ENCODE measurements at regions not wholly inside any gene's neighbourhood (a gene's known extent, or its start where the extent isn't known, plus 50 kb on each side); places are given as distances from the start of the nearest gene placed in this dataset.
A peak's percentile ranks its signal among the peaks of the same experiment; 100 is the strongest.
"Not testable (repeated sequence)": the region's sequence is repeated elsewhere in the genome, so short reads cannot be mapped to it uniquely, and the experiment has no call there.

DNA sequence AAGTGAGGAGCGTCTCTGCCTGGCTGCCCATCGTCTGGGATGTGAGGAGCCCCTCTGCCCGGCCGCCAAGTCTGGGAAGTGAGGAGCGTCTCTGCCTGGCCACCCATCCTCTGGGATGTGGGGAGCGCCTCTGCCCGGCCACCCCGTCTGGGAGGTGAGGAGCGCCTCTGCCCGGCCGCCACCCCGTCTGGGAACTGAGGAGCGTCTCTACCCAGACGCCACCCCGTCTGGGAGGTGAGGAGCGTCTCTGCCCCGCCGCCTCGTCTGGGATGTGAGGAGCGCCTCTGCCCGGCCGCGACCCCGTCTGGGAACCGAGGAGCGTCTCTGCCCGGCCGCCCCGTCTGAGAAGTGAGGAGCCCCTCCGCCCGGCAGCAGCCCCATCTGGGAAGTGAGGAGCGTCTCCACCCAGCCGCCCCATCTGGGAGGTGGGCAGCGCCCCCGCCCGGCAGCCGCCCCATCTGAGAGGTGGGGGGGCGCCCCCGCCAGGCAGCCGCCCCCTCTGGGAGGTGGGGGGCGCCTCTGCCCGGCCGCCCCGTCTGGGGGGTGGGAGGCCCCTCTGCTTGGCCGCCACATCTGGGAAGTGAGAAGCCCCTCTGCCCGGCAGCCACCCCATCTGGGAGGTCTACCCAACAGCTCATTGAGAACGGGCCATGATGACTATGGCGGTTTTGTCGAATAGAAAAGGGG lies 228.4 kb downstream of the CAAP1 start:
- not testable (repeated sequence) for DNase-seq

DNA sequence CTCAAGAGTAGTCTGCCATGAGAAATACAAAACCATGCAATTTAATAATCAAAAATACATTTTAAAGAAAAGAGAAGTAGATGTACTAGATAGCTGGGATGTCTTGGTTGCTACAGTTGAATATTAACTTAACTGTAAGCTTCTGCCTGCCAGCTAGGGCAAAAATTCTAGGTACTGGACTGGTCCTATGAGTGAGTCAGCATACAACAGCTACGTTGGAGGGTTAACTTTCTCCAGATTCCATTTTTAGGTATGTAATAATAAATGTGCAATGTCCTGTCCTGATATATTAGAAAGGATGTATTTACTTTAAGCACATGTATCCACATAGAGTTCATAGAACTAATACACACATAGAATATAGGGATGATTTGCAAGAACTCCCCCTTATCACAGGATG lies 230.1 kb downstream of the CAAP1 start:
- no peak for DNase-seq

DNA sequence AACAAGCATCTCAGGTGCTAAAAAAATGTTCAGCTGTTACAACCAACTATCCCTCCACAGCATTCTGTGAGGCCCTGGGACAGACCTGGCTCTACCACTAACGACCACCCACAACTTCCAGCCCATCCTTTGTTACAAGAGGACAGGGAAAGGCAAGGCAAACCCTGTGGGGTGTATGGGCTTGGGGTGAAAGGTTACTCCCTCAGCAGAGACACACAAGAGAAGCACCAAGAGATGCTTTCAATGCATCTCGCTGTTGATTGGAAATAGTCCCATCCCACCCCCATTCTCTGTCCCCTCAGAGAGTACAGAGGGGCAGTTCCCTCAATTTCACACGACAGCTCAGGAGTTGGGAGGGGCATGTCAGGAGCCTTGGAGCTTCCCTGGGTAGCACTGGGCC lies 234.1 kb downstream of the CAAP1 start:
- DNase-seq: no peak

DNA sequence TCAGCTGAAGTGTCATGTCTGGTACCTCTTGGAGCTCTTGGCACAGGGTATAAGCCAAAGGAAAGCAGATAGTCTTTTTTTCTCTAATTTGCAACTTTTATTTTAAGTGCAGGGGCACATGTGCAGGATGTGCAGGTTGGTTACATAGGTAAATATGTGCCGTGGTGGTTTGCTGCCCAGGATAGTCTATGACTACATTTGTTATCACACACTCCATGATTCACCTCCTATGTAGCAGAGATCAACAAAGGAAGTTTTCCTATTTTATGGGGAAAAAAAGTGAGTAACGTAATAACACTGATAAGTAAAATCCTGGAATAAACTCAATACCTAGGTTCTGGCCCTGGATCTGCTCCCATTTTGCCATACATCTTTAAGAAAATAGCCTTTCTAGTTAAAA lies 234.6 kb downstream of the CAAP1 start:
- DNase-seq: no peak

DNA sequence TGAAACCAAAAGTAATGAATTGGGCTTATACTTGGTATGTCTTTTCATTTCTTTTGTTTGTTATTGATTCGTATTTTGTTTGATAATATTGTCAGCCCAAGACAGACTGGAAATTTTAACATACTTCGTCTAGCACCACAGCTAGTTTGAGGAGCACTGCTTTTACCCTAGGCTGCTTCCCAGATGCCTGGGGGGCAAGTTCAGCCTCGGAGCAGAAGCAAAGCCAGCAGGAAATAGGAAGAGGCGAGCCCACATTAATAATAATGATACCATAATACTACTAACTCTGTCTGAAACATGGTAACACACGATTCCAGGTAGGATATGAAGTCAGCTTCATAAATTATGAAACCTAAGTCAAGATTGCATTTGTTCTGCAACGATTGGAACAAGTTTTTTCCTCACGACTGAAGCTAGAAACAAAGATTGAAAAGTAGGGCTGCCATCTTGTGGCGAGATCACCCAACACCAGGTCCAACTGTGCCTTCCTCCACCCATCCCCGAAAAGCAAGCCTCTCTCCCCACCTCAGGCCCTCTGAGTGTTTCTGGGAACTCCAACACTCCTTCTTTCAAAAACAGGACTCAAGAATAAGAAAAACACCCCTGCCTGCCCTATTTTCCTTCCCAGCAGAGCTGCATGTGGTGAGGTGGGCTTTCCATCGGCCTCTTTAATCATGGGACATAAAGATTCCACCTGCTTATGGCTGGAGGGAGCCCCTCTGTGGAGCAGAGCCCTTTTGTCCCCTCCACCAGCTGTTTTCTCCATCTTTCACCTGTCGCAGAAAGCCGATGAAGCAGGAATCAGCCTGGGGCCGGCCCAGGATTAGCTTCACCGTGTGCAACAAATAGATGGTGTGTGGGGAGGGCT lies 236.4 kb downstream of the CAAP1 start:
- peak; percentile 77 for DNase-seq

DNA sequence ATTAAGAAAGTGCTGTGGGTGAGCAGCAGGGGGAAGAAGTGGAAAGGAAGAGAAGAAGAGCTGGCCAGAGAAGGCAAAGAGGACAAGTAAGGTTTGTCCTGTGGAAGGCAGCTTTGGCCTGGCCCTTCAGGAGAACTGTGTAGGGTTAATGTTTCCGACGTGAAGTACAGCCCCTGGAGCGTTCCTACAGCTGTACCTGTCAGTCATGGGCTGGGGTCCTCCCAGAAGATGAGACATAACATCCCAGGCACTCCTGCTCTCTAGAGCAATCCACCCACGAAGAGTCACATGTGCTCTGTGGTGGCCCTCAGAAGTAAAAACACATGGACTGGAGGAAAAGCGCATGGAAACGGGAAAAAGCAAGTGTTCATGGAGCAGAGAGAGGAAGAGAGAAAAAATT lies 237.4 kb downstream of the CAAP1 start:
- no peak for DNase-seq

DNA sequence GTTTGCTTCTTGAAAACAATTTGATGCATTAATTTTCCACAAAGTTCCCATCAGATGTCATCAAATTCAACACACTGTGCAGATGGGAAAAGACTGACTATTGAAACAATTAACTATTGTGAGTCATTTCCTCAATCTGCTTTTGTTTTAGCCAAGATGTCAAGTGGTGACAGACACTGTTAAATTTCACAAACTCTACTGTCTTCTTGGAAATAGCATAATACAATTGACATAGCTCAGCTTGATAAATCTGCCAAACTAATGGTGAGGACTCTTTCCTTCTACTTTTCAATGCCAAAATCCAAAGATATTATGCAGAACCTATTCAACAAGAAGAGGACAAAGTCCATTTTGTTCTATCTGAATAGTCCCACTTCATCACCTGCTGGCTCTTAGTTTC lies 242.3 kb downstream of the CAAP1 start:
- no peak for DNase-seq

DNA sequence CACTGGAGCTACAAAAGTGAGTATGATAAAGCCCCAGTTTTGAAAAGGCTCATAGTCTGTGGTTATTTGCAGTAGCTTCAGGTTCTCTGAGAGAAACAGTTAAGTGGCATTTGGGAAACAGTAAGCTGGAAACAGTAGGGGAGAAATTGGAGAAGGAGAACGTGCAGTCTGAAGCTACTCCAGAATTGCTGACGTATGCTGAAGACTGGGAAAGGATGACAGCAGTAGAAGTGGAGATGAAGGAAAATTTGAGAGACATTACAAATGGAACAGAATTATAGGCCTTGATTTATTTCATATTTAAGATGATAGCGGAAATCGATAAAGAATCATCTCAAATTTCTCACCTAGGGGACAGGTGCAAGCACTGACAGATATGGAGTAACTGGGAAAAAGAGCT lies 248.8 kb downstream of the CAAP1 start:
- DNase-seq: no peak

DNA sequence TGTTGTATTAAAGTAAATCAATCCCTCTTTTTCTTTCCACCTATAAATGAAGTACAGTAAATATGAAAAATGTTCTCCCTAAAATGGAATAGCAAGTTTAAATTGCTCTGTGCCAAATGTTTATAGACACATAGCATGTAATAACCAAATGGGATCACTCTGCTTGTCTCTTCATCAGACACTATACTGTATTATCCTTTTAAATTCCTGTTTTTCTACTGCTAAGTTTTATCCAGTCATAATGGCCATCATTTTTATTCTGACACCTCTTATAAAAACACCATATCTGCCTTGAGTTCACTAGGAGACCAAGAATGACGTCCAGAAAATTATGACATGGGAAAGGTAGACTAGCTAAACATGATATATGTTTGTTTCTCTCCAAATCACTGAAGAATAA lies 252.8 kb downstream of the CAAP1 start:
- no peak for DNase-seq

DNA sequence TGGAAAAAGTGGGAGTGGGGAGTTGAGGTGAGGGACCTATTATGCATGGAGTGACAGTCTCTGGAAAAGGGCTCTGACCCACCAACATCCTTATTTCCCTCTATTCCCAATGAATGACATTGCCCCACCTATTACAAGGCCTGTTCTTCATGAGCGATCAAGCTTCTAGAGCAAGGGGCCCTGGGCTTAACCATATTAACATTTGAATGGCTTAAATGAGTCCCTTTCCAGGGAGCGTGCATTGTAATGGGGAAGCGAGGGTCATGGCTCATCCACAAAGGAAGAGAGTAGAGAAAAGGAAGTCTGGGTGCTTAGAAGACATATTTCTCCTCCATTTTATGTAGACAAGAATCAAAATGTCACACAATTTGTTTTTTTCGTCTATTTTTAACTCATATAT lies 255.5 kb downstream of the CAAP1 start:
- DNase-seq: no peak

DNA sequence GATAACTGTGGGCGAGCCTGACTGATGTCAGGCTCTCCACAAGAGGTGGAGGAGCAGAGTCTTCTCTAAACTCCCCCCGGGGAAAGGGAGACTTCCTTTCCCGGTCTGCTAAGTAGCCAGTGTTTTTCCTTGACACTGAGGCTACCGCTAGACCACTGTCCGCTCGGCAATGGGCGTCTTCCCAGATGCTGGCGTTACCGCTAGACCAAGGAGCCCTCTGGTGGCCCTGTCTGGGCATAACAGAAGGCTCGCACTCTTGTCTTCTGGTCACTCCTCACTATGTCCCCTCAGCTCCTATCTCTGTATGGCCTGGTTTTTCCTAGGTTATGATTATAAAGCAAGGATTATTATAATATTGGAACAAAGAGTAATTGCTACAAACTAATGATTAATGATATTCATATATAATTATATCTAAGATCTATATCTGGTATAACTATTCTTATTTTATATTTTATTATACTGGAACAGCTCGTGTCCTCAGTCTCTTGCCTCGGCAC lies 278.7 kb downstream of the CAAP1 start:
- DNase-seq: not testable (repeated sequence)

DNA sequence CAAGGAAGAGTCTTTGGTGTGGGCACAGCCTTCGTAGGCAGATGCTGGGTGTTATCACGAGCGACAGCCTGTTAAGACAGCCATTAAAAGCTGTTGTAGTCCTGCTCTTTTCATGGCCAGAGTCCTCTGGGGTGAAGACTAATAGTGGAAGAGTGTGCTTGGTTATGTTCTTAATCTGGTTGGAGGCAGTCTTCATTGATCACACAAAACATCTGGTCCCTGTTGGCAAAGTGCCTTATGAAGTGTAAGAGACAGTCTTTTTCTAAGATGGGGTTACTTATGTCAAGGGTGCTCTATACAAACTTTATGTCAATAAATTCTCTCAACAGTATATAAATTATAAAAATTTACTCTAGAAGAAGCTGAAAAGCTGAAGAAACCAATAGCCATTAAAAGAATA lies 280.4 kb downstream of the CAAP1 start:
- peak; percentile 11 for DNase-seq

DNA sequence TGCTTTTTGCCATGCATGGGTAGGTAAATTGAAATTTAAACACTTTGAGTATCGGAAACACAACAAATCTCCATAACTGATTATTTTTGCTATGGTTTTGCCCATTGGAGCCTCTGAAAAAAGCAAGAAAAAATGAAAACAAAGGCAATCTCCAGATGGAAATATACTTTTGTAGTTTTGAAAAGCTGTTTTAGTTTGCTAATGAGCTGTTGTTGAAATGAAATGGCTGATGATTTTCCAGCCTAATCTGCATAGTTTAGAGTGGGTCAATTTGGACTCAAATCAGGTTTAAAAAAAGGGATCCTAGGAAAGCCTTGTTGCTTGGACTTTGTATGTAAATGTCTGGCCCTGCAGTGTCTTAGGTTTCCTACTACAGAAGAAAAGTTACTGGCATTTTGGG lies 285.8 kb downstream of the CAAP1 start:
- no peak for DNase-seq

DNA sequence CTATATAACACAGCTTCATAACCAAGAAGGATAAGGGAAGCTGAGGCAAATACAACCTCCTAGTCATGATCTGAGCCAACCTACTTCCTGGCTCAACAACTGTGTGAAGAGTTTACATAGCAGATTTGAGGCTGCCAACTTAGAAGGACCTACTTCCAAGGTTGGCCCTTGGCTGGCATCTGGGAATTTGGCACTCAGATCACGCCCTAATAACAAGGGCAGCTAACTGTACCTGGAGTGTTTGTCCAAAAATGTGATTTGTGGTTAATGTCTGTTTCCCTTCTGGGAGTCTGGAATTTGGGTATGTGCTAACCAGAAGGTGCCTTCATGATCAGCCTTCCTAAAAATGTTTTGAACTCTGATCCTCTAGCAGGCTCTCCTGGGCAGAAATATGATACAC lies 287.2 kb downstream of the CAAP1 start:
- no peak for DNase-seq

DNA sequence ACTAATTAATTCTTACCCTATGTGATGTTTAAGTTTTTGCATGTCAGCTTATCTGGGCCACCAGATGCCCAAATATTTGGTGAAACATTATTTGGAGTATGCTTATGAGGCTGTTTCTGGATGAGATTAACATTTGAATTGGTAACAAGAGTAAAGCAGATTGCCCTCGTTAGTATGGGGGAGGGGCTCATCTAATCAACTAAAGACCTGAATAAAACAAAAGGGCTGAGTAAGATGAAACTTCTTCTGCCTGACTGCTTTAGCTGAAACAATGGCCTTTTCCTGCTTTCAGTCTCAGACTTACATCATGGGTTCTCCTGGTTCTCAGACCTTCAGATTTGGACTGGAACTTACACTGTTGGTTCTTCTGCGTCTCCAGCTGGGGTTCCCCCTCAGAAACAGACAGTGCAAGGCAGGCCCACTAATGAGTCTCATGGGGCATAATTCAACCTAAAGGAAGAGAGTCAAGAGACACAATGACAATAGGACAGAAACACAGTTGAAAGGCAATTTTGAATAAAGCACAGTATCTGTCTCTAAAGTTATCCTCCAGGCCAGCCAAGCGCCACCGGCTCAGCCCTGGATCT lies 288.4 kb downstream of the CAAP1 start:
- peak; percentile 5 for DNase-seq

DNA sequence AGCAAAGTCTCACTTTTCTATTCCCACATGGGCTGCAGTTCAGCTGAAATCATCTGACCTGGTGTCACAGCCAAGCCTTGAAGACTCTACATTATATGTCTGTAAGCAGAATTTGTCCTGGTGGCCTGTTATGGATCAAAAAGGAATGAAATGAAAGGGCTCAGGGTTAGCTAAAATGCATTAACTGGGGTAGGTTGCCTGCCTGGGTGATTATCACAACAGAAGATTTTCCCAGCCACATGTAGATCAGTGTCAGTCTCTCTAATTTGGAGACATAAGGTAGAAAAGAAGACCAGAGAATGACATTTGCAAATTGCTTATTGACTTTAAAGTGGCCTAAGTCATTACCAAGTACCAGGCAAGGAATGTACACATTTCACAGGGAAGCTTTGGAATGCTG lies 289.0 kb downstream of the CAAP1 start:
- DNase-seq: no peak

DNA sequence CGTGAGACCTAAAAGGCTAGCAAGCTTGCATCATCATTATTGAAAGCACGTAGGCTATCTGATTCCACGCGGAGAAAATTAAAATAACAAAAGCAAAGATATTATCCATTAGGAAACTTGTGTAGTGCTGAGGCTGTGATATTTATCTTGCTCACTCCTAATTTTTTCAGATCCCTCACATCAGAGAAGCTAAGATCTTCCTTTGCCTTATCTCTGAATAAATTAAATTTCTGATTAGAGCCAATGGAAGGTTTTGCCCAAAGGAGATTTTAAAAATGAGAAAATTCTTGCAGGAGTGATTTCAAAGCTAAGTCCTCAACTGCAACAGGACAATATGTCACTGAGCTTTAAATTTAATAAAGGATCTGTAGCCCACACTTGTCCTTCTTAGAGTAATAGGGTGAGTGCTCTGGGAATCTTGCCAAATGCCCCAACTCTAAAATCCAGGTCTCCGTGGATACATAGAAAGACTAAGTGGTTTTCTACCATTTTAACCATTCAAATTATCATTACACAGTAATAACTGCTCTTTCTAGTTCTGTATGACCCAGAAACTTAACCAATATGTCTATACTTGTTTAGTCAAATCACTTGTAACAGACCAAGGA lies 295.0 kb downstream of the CAAP1 start:
- no peak for DNase-seq

DNA sequence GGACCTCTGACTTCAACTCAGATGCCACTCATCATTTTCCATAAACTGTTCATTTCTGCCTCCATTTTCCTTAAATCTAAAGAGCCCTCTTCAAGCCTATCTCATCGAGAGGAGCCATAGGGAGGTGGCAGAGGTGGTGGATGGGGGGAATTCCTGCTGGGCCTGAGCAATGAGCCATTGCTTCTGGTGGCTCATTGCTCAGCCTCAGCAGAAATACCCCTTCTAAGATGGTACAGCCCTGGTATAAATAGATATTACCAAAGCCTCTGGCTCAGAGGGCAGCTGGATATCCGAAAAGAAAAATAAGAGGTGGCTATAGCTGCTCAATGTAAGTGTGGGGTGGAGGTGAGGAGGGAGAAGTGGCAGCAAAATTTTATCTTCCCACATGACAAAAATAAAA lies 313.5 kb downstream of the CAAP1 start:
- DNase-seq: no peak

DNA sequence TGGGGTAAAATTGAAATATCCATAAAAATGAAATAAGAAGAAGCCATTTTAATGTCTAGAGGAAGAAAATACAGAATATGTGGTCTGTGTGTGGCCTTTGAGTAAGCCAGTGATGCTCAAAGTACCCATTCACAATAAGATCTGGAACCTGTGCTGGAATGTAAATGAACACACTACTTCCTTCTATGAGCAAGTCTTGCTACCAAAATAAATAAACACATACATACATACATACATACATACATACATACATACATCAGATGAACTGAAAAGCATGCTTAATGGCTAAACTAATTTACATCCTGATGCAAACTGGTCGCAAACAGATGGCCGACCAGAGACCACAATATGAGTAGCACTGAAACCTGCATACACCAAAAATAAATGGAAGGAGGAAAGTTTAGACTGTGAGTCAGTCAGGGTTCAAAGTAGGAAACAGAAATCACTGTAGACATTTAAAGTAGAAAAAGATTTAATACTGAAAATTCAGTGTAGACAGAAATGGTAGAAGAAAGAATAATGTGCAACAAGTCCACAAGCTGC lies 317.6 kb downstream of the CAAP1 start:
- no peak for DNase-seq

DNA sequence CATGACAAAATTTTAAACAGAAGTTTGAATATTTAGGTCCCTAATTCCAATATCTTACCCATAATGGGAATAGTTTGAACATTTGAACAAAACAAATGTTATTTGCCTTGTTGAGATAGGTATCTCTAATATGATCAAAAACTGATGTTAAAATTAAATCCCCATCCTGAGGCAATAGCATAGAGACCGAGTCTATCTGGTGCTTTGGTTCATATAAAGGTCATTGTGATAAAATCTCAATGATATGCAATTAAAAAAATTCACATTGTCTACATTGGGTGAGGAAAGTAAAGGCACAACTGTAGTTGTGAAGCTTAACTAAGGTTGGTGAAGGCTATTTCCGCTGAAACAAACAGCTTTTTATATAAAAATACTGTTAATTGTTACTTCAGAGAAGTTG lies 318.3 kb downstream of the CAAP1 start:
- DNase-seq: no peak

DNA sequence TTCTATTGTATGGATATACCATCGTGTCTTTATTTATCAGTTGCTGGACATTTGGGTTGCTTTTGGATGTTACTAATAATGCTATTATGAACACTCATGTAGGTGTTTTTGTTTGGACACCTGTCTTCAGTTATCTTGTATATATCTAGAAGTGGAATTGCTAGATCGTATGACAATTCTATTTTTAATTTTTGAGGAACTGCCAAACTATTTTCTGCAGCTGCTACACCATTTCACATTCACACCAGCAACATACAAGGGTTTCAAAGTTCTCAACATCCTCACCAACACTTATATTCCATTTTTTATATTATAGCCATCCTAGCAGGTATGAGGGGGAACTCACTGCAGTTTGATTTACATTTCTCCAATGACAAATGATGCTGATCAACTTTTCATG lies 324.6 kb downstream of the CAAP1 start:
- DNase-seq: no peak

DNA sequence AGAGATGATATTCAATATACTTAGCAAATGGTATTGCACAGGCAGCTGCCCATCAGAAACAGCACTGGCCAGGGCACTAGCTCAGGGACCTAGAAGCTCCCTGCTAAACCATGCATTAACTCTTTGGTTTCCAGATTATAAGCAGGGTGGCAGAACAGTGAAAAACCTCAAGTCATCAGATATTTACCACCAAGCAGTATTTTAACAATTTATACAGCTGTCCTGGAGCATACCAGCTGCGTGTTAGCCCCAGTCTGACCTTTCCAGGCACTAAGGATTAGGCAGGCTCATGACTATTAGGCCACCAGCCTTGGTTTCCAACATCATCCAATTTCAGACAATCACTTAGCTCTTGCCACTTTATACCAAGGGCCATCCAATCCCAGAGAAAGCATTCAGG lies 326.5 kb downstream of the CAAP1 start:
- DNase-seq: no peak

DNA sequence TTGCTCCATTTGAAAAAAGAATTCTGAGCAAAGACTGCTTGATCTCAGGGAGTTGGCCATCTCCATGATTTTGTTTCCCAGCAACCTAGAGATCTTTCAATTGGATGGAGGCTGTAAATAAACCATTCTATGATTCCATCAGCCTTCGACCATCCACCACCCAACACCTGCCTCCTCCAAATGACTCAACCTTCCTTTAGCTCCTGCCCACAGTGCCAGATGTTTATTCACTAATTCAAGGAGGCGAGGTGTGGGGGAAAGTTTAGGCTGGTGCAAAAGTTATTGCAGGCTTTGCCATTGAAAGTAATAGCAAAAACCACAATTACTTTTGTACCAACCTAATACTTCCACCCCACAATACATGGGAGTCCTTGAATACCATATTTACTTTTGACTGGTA lies 327.5 kb downstream of the CAAP1 start:
- DNase-seq: no peak

Data from eye (tissue), 1 donor.